Smooth muscle cell (in vitro differentiated cells): ENCODE measurements at regions not wholly inside any gene's neighbourhood (a gene's known extent, or its start where the extent isn't known, plus 50 kb on each side); places are given as distances from the start of the nearest gene placed in this dataset.

Experiments used
- DNase-seq: peaks from one replicate; lab custom pipeline; 2025; ENCODE audit not compliant: unreplicated experiment; lab: John Stamatoyannopoulos, UW
- H2AFZ ChIP-seq: fragments of 200-600 bp; sonication (generic); 2 replicates; pipeline ENCODE4 v1.6.0; 2016; ENCODE audit warnings: antibody characterized with exemption, low read depth, mild to moderate bottlenecking
- H3F3A ChIP-seq: fragments of 200-600 bp; sonication (generic); 2 replicates; pipeline ENCODE4 v1.6.0; 2017; ENCODE audit warnings: antibody characterized with exemption, low read depth
- H3K27ac ChIP-seq: fragments of 200-600 bp; sonication (generic); 2 replicates; pipeline ENCODE4 v1.5.1; 2016; ENCODE audit warnings: low read depth, mild to moderate bottlenecking
- H3K27me3 ChIP-seq: fragments of 200-600 bp; sonication (generic); 2 replicates; pipeline ENCODE4 v1.6.1; 2016; ENCODE audit warnings: low read depth, mild to moderate bottlenecking
- H3K36me3 ChIP-seq: fragments of 200-600 bp; sonication (generic); 2 replicates; pipeline ENCODE4 v1.5.1; 2016; ENCODE audit warnings: low read depth
- H3K4me1 ChIP-seq: fragments of 200-600 bp; sonication (generic); 2 replicates; pipeline ENCODE4 v1.5.1; 2016; ENCODE audit warnings: low read depth
- H3K4me2 ChIP-seq: fragments of 200-600 bp; sonication (generic); 2 replicates; pipeline ENCODE4 v1.6.0; 2016; ENCODE audit warnings: mild to moderate bottlenecking
- H3K4me3 ChIP-seq: fragments of 200-600 bp; sonication (generic); 2 replicates; pipeline ENCODE4 v1.5.1; 2016; ENCODE audit warnings: mild to moderate bottlenecking
- H3K79me2 ChIP-seq: fragments of 200-600 bp; sonication (generic); 2 replicates; pipeline ENCODE4 v1.6.0; 2016; ENCODE audit warnings: low read depth, mild to moderate bottlenecking
- H3K9ac ChIP-seq: fragments of 200-600 bp; sonication (generic); 2 replicates; pipeline ENCODE4 v1.6.0; 2016; ENCODE audit warnings: low read depth
- H3K9me3 ChIP-seq: fragments of 200-600 bp; sonication (generic); replicated peaks from 2 replicates; pipeline ENCODE4 v1.5.1; 2016; ENCODE audit warnings: low read depth
- H4K20me1 ChIP-seq: fragments of 200-600 bp; sonication (generic); 2 replicates; pipeline ENCODE4 v1.6.0; 2016; ENCODE audit warnings: low read depth
- CTCF ChIP-seq: fragments of 200-600 bp; sonication (generic); IDR thresholded peaks from 2 replicates; pipeline ENCODE4 v1.5.1; 2017; ENCODE audit warnings: borderline replicate concordance, mild to moderate bottlenecking, antibody characterized with exemption; ENCODE audit not compliant: insufficient read depth, poor library complexity, severe bottlenecking
- WGBS: methylation state at CpG from one replicate; pipeline ENCODE4 v1.1.7; 2016; ENCODE audit warnings: low lambda C conversion rate; 5-methylcytosine and 5-hydroxymethylcytosine counted together

GRCh38 chr16:46428108-46429061 lies 192.8 kb downstream of the SHCBP1 start:
- no peaks in the 10 kb centered on the region for H3K36me3 ChIP-seq
- H4K20me1 ChIP-seq = no peaks in the 10 kb centered on the region
- DNase-seq = no peak
- no peak overlapping the region for H2AFZ ChIP-seq
- H3K9me3 ChIP-seq = no peaks in the 10 kb centered on the region
- no peak overlapping the region for H3K27ac ChIP-seq
- no peak overlapping the region for H3K9ac ChIP-seq
- H3F3A ChIP-seq = no peaks in the 10 kb centered on the region
- no peaks in the 10 kb centered on the region for H3K79me2 ChIP-seq
- no peak overlapping the region for H3K4me2 ChIP-seq
- TF ChIP-seq CTCF = no peak
- no peaks in the 10 kb centered on the region for H3K27me3 ChIP-seq
- 96% methylated on average over 81 of the region's 81 CpGs for WGBS
- H3K4me3 ChIP-seq = no peak overlapping the region
- H3K4me1 ChIP-seq = no peaks in the 10 kb centered on the region

- no peak overlapping the region for H3K4me3 ChIP-seq
- no peak overlapping the region for H3K27ac ChIP-seq
- no peak for TF ChIP-seq CTCF
- 92% methylated on average over 48 of the region's 48 CpGs for WGBS
- H3K4me2 ChIP-seq = no peak overlapping the region
- no peaks in the 10 kb centered on the region for H4K20me1 ChIP-seq
- no peaks in the 10 kb centered on the region for H3K79me2 ChIP-seq
- no peak overlapping the region for H3K9ac ChIP-seq
- no peak for DNase-seq
- no peaks in the 10 kb centered on the region for H3F3A ChIP-seq
- no peaks in the 10 kb centered on the region for H3K9me3 ChIP-seq
- no peaks in the 10 kb centered on the region for H3K4me1 ChIP-seq
- H3K27me3 ChIP-seq = no peaks in the 10 kb centered on the region
- no peak overlapping the region for H2AFZ ChIP-seq
- no peaks in the 10 kb centered on the region for H3K36me3 ChIP-seq
Measured at GRCh38 chr16:46427340-46428107, 193.7 kb downstream of the SHCBP1 start.

GRCh38 chr16:46426336-46426735 lies 194.8 kb downstream of the SHCBP1 start:
- H3K9ac ChIP-seq = no peak overlapping the region
- no peaks in the 10 kb centered on the region for H3K27me3 ChIP-seq
- no peak overlapping the region for H3K4me2 ChIP-seq
- H3K4me1 ChIP-seq = no peaks in the 10 kb centered on the region
- no peaks in the 10 kb centered on the region for H3K36me3 ChIP-seq
- H3K4me3 ChIP-seq = no peak overlapping the region
- H3K79me2 ChIP-seq = no peaks in the 10 kb centered on the region
- no peak overlapping the region for H2AFZ ChIP-seq
- no peak for DNase-seq
- H4K20me1 ChIP-seq = no peaks in the 10 kb centered on the region
- no peak for TF ChIP-seq CTCF
- 86% methylated on average over 1 of the region's 1 CpG for WGBS
- H3F3A ChIP-seq = no peaks in the 10 kb centered on the region
- no peak overlapping the region for H3K27ac ChIP-seq
- H3K9me3 ChIP-seq = peaks cover 2% of the 10 kb centered on the region
